ENCODE measurements at regions not wholly inside any gene's neighbourhood (a gene's known extent, or its start where the extent isn't known, plus 50 kb on each side); places are given as distances from the start of the nearest gene placed in this dataset.
"Not testable (repeated sequence)": the region's sequence is repeated elsewhere in the genome, so short reads cannot be mapped to it uniquely, and the experiment has no call there.

- DNase-seq, result no peak
Observed at GRCh38 chr16:85240982-85241924, 129.0 kb upstream of the CIBAR2 start.

GRCh38 chr16:85242140-85242539 lies 129.9 kb upstream of the CIBAR2 start:
- DNase-seq, result no peak

- no peak for DNase-seq
Observed at GRCh38 chr16:85243308-85243707, 131.0 kb upstream of the CIBAR2 start.

- DNase-seq, result not testable (repeated sequence)
Observed at GRCh38 chr16:85244452-85244851, 132.2 kb upstream of the CIBAR2 start.

- DNase-seq, result no peak
Observed at GRCh38 chr16:85245307-85246172, 133.3 kb upstream of the CIBAR2 start.

GRCh38 chr16:85246473-85246872 lies 134.2 kb upstream of the CIBAR2 start:
- no peak for DNase-seq

- no peak for DNase-seq
Observed at GRCh38 chr16:85246973-85247372, 134.7 kb upstream of the CIBAR2 start.

- DNase-seq, result no peak
Observed at GRCh38 chr16:85248342-85248741, 136.1 kb upstream of the CIBAR2 start.

GRCh38 chr16:85248857-85249256 lies 136.6 kb upstream of the CIBAR2 start:
- DNase-seq, result no peak

GRCh38 chr16:85249418-85250146 lies 137.3 kb upstream of the CIBAR2 start:
- DNase-seq, result no peak

- no peak for DNase-seq
Observed at GRCh38 chr16:85250147-85250463, 137.8 kb upstream of the CIBAR2 start.

GRCh38 chr16:85250609-85251223 lies 138.4 kb upstream of the CIBAR2 start:
- no peak for DNase-seq

- DNase-seq, result no peak
Observed at GRCh38 chr16:85251225-85251760, 139.0 kb upstream of the CIBAR2 start.

- no peak for DNase-seq
Observed at GRCh38 chr16:85252014-85252413, 139.7 kb upstream of the CIBAR2 start.

GRCh38 chr16:85252461-85252860 lies 140.2 kb upstream of the CIBAR2 start:
- DNase-seq, result no peak

- no peak for DNase-seq
Observed at GRCh38 chr16:85253084-85253941, 141.0 kb upstream of the CIBAR2 start.

GRCh38 chr16:85254051-85254450 lies 141.8 kb upstream of the CIBAR2 start:
- DNase-seq, result no peak

- no peak for DNase-seq
Observed at GRCh38 chr16:85254921-85255320, 142.6 kb upstream of the CIBAR2 start.

- DNase-seq, result no peak
Observed at GRCh38 chr16:85255777-85256176, 143.5 kb upstream of the CIBAR2 start.

GRCh38 chr16:85256190-85256739 lies 144.0 kb upstream of the CIBAR2 start:
- no peak for DNase-seq

- DNase-seq, result no peak
Observed at GRCh38 chr16:85257483-85257882, 145.2 kb upstream of the CIBAR2 start.
